Fibroblast of skin of left quadriceps (primary cell): ENCODE measurements at regions not wholly inside any gene's neighbourhood (a gene's known extent, or its start where the extent isn't known, plus 50 kb on each side); places are given as distances from the start of the nearest gene placed in this dataset.

Experiments
- DNase-seq, 2 experiments: peaks; one replicate each; pipeline ENCODE4 v3.0.0-alpha.2; 2013; ENCODE audit warnings: low read depth in 2 of 2

GRCh38 chr6:142682985-142683384, 262.0 kb downstream of the HIVEP2 start:
- no peak for DNase-seq

GRCh38 chr6:142683714-142684141, 261.2 kb downstream of the HIVEP2 start:
- DNase-seq = no peak

- DNase-seq = no peak
Measured at GRCh38 chr6:142684371-142684770, 260.6 kb downstream of the HIVEP2 start.

GRCh38 chr6:142685852-142686506, 259.0 kb downstream of the HIVEP2 start:
- DNase-seq = no peak

GRCh38 chr6:142686507-142686887, 258.5 kb downstream of the HIVEP2 start:
- DNase-seq = no peak

GRCh38 chr6:142692942-142693341, 252.0 kb downstream of the HIVEP2 start:
- peak; percentile 90 to 92 for DNase-seq

GRCh38 chr6:142693441-142693840, 251.5 kb downstream of the HIVEP2 start:
- peak; percentile 26 to 28 for DNase-seq

GRCh38 chr6:142694054-142694453, 250.9 kb downstream of the HIVEP2 start:
- peak; percentile 23 to 31 for DNase-seq

GRCh38 chr6:142695016-142695415, 250.0 kb downstream of the HIVEP2 start:
- DNase-seq = no peak

GRCh38 chr6:142696123-142697000, 248.6 kb downstream of the HIVEP2 start:
- no peak for DNase-seq

GRCh38 chr6:142697001-142697335, 248.0 kb downstream of the HIVEP2 start:
- DNase-seq = no peak

- no peak for DNase-seq
Measured at GRCh38 chr6:142697922-142698321, 247.1 kb downstream of the HIVEP2 start.

- DNase-seq = no peak
Measured at GRCh38 chr6:142698751-142699150, 246.2 kb downstream of the HIVEP2 start.

GRCh38 chr6:142699391-142699790, 245.6 kb downstream of the HIVEP2 start:
- DNase-seq = no peak

GRCh38 chr6:142700032-142700431, 244.9 kb downstream of the HIVEP2 start:
- no peak for DNase-seq

- DNase-seq = no peak
Measured at GRCh38 chr6:142700671-142701312, 244.2 kb downstream of the HIVEP2 start.
